NCI-H446 (cell line): ENCODE measurements at regions not wholly inside any gene's neighbourhood (a gene's known extent, or its start where the extent isn't known, plus 50 kb on each side); places are given as distances from the start of the nearest gene placed in this dataset.

Experiments used
- DNase-seq, 2 experiments: peaks; one replicate each; lab custom pipeline; 2025; lab: John Stamatoyannopoulos, UW

DNA sequence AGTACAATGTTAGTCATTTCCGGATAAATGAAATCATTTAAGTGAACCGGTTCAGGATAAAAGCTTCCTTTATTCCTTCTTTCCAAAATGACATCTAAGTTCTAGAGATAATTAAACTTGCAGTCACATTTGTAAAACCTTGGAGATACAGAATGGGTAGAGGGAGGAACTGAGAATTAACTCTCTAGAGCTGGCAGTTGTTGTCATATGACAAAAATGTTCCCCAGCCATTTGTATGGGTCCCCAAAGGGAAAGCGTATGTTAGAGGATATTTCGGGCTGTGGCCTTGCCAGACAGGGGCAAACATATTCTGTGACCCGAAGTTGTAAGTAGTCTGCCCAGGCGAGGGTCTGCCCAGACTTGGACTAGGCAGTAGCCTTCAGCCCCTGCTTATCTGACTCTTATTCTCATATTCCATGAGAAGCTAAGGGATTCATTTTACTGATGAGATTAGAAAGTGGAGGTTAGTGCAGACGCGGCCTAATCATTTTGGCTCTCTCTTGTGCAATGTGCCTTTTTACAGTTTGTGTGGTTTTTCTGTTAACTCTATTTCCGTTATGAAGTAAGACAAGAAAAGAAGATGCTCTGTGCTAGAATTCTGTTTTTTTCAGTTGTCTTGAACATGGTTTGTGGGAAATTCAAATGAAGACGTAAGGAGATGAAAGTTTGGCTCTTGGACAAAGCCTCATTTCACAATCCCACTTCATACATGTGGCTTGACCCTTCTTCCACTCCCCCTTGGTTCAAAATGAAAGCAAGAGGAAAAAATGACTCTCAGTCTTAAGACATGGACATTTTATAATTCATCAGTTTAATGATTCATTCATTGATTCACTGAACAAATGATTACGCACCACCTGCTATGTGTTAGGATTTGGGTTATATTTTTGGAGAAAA is 2394.2 kb upstream of the AGA start:
- DNase-seq, result no peak

DNA sequence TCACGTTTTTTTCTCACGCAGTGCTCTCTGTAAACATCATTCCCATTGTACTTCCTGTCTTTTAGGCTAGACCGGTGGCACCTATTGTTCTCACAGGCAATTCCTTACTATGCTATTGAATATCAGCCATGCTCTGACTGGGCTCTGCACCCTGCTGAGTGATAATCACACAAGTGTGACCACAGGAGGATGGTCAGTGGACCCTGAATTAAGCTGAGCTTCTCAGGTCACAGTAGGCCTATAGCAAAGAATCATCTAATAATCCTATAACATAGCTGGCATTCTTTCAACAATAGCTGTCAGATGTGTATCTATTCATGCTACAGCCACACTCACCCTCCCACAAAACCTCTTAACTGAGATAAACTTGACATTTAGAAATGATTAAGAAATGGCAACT is 2399.8 kb upstream of the TENM3 start:
- no peak for DNase-seq

DNA sequence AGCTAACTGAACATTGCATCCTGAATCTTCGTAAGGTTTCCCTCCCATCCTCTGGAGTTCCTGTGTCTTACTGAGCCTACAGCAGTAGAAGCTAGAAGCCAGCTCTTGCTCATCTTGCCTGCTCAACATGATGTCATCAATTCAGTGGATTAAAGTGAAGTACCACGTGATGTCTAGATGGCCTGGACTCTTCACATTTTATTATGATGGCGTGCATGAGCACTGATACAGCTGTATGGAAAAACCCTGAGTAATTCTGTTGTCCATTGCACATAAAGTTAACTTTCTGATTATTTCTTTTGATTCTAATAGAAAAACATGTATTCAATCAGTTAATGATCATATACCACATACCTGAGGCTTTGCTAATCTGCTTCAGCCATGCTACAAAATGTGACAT is 2387.7 kb upstream of the TENM3 start:
- no peak for DNase-seq

DNA sequence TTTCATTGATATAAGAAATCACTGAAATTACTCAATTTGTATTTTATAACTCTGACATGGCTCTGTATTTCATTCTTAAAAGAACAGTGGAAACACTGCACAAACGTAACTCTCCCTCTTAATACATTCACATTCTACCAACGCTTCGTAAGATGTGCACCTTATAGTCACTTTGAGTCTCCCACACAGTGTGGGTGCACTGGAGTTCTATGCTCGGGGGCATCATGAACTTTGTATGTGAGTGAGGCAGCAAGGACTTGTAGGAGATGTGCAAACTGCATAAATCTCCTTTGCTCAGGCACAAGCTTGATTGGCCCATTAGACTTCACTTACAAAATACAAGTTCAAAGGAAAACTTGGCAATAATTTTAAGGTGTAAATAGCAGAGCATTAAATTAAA is 2385.0 kb upstream of the TENM3 start:
- no peak for DNase-seq

DNA sequence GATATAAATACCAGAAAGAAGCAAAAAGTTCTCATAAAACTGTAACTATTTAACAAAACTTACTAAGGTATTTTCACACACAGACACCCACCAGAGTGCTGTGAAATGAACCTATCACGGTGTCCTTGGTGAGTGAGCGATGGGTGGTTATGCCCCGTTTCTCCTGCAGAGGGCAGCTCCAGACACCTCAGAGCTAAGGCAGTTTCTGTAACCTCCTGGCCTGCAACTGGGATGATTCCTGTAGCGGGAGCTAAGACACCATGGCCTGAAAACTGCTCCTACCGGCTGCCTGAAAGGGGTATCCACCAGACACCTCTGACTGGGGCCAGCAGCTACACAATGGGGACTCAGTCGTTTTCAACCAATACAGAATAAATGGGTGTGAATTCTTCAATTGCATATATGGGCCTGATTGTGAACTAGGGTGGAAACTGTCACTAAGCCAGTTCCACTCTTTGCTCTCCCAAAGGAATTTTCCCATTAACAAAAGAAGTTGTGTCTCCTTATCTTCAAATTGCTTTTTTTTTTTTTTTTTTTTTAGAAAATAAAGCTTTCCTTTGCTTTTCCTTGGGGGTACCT is 2375.8 kb upstream of the TENM3 start:
- peak in 1 of 2 experiments; percentile 48 for DNase-seq

DNA sequence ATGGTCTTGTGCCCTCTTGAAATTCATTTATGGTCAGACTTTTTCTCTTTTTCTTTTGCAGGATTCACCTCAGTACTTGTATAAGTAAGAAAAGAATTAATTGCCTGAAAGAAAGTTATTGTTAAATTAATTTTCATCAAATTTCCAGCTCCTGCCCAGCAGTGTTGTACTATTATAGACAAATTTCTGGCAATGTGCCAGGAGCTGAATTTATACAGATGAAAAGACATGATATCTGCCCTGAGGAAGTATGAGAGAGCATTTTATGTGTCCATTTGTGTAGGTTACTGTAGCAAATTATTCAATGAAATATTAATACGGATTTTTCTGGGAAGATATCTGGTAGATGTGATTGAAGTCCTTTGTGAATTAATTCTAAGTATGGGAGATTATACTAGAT is 2371.5 kb upstream of the TENM3 start:
- DNase-seq, result no peak

DNA sequence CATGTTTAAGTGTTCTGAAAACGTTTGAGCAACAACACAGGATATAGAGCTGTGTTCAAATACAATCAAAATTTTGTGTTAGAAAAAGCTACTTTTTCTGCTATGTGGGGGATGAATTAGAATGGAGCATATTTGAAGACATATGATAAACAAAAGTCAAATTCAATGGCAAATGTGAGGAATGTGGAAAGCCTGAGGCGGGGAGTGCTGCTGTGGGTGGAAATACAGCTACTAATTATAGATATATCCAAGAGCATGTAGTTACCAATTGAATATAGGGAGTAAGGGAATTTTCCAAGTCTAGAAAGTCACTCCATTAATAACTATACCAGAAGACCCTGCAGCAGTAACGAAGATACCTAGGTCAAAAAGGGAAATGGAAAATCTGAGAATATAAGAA is 2370.4 kb upstream of the TENM3 start:
- DNase-seq, result no peak

DNA sequence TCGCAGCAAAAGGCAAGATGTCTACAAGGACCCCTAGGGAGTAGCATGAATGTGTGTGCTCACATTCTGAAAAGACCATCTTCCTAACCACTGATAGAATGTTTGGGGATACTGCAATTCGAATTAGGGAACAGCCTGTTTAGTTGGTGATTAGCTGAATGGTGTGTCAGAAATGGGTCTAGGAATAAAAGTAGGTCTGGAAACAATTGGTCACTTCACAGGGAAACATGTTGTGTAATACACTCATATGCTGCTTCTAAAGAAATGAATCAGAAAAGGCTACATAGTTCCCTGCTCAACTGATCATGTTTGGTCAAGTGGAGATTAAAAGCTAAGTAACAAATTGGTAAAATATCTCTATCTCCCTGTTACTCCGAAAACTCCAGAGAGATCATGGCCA is 2362.4 kb upstream of the TENM3 start:
- DNase-seq, result no peak

DNA sequence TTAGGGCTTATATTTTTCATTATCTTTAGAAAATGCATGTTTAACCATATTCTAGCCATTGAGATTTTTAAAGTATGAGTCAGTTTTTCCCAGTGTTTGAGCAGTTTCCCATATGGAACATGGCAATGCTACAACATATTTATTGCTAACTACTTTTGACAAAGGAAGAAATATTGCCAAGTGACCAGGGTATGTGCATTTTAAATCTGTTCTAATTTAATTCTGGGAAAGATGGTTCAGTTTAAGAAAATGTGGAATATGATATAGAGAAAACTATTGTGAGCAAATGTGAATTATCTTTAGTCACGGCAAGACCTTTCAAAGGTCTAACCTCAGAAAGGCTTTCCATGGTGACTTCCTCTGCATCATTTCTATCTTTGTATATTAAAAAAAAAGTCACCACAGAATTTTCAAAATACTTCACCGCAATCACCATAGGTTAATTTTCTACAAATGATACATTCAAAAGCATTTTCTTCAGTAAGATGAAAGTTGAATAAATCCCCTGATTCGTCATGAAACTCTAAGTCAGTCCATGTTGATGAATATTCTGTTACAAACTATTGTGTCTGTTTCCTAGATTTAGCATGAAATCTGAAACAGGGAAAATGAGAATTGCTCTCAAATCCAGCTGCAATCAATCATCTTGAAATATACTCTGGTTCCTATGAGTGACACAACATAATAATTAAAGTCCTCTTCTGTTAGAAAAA is 2349.0 kb upstream of the TENM3 start:
- no peak for DNase-seq

DNA sequence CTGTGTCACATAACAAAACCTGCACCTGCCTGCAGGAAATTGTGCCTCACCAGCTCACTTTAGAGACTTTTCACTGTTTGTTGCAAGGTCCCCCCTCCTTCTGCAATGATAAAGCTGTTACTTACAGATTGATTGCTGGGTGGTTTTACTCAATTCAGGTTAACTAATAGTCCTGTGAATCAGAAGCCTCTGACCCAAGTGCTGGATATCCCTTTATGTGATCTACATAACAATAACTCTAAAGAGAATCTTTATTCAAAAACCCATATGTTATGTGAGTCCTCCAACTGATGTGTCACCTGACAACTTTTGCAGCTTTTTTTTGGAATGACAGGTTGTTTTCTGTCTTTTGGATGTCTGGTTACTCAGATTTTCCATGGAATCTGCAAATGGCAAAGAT is 2323.6 kb upstream of the TENM3 start:
- DNase-seq, result no peak

DNA sequence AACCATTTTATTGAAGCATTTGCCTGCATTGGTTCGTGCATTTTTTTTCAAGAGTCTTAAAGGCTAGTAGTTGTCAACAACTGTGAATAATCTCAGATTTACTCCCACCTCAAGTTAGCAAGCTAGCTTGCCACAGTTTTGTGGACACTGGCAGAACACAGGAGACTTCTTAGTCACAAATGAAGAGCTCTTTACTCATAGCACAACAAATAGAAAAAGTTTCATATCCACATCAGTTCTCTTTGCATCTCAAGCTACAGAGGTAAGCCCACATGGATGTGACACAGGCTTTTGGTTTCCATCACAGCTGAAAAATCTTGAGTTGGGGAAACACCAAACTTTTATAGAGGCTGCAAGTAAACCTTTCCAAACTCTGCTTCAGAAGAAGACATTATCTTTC is 2315.7 kb upstream of the TENM3 start:
- DNase-seq, result no peak

DNA sequence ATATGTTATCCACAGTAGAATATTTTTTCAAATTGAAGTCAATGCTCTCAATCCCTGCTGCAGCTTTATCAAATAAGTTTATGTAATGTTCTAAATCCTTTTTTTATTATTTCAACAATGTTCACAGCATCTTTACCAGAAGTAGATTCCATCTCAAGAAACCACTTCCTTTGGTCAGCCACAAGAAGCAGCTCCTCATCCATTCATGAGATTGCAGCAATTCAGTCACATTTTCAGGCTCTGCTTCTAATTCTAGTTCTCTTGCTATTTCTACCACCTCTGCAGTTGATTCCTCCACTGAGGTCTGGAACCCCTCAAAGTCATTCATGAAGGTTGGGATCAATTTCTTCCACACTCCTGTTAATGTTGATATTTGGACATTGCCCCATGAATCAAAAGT is 2301.3 kb upstream of the TENM3 start:
- DNase-seq, result no peak

DNA sequence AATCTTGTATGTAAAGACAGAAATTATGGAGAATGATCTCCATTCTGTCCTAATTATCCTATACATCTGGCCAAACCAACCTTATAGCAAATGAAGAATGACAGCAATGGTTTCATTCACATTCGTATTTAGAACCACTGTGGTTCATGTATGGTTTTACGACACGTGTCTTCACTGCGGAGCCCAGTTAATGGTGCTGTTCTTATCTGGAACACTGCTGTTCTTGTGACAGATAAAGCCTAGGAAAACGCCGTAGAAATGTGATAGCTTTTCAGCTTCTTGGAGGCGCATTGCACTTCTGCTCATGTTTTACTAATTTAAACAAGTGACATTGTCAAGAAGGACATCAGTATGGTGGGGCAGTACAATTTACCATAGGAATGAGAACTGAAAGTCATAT is 2266.4 kb upstream of the TENM3 start:
- no peak for DNase-seq

DNA sequence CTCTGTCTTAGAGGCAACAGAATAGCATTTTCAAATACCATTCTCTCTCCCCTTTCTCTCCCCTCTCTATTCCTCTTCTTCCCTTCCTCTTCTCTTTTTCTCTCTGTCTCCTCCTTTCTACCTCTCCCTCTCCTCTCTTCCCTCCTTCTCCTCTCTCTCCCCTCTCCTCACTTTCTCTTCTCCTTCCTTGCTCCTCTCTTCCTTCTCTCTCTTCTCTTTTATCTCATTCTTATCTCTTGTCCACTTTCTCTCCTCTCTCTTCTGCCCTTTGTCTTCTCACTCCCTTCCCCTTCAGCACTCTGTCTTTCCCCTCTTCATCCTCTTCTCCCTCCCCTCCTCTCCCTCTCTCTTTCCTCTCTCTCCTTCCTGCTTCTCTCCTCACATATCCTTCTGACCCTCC is 2265.8 kb upstream of the TENM3 start:
- DNase-seq, result no peak

DNA sequence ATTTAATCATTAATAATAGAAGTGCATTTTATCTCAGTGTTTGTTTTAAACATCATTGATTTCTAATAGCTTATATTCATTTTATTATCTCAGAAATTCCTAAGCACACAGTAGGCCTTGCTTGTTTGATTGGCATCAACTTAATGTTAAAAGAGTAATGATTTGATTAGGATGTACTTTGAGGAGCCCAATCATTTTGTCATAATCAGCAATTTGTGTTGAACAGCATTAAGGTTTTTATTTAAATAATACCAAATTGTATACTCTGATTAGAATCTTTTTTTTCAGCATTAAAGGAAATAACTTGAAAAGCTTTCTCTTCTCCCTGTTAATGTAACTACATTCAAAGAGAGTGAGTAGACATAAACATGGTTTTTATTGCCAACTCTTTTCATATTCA is 2262.0 kb upstream of the TENM3 start:
- no peak for DNase-seq

DNA sequence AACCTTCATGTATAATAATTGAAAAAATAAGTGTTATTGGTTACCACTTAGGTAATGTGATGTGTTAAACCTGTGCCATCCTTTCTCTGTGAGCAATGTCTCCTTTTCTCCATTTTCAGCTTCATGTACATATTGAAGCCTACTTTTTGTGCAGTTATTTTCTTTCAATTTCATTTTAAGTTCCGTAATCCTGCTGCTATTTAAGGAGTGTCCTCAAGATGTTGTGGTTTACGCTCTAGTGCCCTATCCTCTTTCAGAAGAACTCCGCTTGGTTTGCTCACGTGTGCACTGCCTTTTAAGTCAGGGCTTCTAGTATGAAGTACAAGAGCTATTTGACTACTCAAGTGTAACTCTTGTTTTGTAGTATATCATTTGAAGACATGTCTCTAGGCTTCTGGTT is 2253.2 kb upstream of the TENM3 start:
- DNase-seq, result no peak

DNA sequence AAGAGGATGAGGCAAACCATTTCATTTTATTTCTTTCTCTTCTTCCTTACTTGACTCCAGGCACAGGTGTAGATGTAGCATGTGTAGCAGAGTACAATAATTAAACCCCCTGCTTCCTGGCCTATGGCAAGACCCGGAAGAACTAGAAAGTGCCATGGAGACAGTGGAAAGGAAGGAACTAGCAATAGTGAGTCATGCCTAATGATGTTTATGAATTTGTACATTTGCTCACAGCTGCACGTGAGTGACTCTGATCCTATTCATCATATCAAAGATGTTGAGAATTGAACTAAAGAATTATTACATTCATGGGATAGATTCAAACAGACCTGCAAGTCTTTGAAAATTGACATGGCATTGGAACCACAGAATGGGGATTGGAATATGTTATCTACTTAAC is 2233.9 kb upstream of the TENM3 start:
- DNase-seq, result no peak

DNA sequence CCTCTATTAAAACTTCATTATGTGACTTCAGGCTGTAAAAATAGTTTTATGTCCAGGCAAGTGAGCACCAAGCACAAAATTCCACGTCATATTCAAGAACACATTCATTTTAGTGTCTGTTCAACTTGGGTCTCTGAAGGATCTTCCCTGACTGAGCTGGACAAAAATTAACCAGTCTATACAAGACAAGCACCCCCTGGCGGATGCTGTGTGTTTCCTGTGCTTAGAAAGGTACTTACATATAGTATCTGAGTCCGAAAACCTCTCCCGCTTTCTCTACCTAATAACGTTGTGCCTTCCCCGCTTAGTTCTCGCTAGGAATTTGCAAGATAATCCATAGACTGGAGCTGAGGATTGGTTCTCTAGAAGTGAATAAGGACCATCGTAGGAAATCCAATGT is 2214.5 kb upstream of the TENM3 start:
- DNase-seq, result no peak

DNA sequence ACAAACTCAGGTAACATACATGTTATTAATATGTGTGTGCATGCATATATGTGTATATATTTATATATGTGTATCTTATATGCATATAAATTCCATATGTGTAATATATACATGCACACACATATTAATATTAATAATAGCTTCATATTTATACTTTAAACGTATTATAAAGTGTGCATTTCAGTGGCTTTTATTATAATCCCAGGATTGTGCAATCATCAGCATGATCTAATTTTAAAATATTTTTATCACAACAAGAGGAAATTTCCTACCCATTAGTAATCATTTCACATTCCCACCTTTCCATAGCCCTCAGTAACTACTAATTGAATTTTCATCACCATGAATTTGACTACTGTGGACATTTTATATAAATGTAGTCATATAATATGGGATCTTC is 2211.9 kb upstream of the TENM3 start:
- DNase-seq, result no peak

DNA sequence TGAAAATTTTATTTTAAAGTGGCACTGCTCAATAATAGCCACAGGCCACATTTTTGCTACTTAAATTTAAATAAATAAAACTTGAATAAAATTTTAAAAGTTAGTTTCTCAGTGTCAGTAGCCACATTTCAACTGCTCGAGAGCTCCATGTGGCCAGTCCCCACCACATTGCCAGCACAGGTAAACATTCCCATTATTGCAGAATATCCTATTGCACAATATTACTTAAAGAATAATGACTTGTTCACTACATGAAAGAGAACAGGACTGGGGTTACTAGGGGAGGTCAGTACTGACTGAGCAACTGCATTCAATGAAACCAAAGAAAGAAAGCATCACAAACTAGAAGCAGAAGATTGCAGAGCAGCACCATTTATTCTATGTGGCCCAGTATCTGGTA is 2201.6 kb upstream of the TENM3 start:
- no peak for DNase-seq

DNA sequence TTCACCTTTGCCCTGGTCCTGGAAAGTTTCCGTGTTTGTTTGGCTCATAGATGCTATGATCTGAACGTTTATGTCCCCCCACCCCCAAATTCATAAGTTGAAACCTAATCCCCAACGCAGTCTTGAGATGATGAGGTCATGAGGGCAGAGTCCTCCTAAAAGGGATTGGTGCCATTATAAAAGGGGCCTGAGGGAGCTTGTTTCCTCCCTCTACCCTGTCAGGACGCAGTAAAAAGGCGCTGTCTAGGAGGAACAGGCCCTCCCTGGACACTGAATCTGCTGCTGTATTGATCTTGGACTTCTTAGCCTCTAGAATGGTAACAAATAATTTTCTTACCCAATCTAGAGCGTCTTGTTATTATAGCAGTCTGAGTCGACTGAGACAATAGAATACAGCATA is 2190.6 kb upstream of the TENM3 start:
- DNase-seq, result no peak

DNA sequence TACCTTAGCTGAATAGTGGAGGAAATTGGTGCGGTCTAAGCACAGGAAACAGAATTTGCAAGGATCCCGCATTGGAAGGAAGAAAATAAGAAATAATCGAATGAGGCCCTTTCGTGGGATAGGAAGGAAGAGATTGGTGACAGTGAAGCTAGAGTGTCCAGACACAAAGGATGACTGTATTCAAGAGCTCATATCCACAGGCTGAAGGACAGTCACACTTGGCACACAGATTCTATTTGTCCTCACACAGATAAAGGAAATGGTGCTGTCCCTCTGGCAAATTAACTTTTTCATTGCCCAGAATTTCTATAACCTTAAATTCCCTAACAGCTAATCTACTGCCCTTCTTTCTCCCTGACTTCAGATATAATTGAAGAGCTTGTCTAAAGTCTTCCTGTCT is 2188.9 kb upstream of the TENM3 start:
- DNase-seq, result no peak

DNA sequence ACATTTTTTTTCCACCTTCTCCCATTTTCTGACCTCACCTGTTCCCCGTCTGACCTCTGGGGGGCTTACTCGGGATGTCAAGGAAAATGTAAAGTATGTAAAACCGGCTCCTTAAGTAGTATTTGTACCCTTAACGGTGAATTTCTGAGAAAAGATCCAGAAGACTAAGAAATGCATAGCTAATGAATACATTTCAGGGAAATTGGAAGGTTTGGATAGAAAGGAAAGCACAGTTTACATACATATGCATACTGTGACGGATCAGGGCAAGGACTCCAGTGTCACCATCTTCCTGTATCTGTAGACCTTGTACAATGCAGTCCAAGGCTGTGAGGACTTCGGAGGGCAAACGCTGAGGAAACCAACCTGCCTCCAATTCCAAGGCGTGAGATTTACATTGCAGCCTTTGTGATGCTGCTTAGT is 2185.9 kb upstream of the TENM3 start:
- DNase-seq, result no peak
